Caco-2 (cell line): ENCODE measurements at regions not wholly inside any gene's neighbourhood (a gene's known extent, or its start where the extent isn't known, plus 50 kb on each side); places are given as distances from the start of the nearest gene placed in this dataset.

Source experiments
- BruUV-seq: library from RNA; stranded (reverse); fragments of 400-500 nt; replicated peaks from 2 replicates; lab custom pipeline; 2021; lab: Mats Ljungman, UMichigan
- CTCF ChIA-PET: fragments of 300-600 bp; sonication (Branson Sonifier 250); formaldehyde crosslinking; loops from one replicate; lab custom pipeline; 2022; ENCODE audit warnings: antibody characterized with exemption; lab: Charles Lee
- POLR2A ChIA-PET: fragments of 300-600 bp; sonication (Branson Sonifier 250); formaldehyde crosslinking; loops from one replicate; lab custom pipeline; 2022; ENCODE audit warnings: antibody characterized with exemption; lab: Charles Lee
- DNase-seq, 2 experiments: peaks; one replicate each; pipeline versions ENCODE4 v3.0.0 to v3.0.0-alpha.2; 2020 to 2022
- H3K27me3 ChIP-seq: replicated peaks from 2 replicates; pipeline ENCODE4 v1.6.0; 2011; ENCODE audit warnings: low read length; ENCODE audit not compliant: control insufficient read depth, insufficient read depth
- H3K36me3 ChIP-seq: 2 replicates; pipeline ENCODE4 v1.5.1; 2011; ENCODE audit warnings: low read length; ENCODE audit not compliant: control insufficient read depth, insufficient read depth
- H3K4me1 ChIP-seq: fragments of 250-450 bp; sonication (Bioruptor Pico); 2 replicates; pipeline ENCODE4 v1.5.1; 2020; ENCODE audit warnings: mild to moderate bottlenecking
- H3K4me3 ChIP-seq: 2 replicates; pipeline ENCODE4 v1.5.1; 2011; ENCODE audit warnings: low read depth, mild to moderate bottlenecking, control low read depth, low read length
- H3K9me3 ChIP-seq: fragments of 250-450 bp; sonication (Bioruptor Pico); 2 replicates; pipeline ENCODE4 v1.5.1; 2020; ENCODE audit warnings: mild to moderate bottlenecking, moderate library complexity
- H3K27ac Mint-ChIP-seq: one replicate; pipeline ENCODE4 v1.8.0; 2022; ENCODE audit warnings: mixed read lengths; ENCODE audit not compliant: unreplicated experiment
- H3K27me3 Mint-ChIP-seq: one replicate; pipeline ENCODE4 v1.8.0; 2022; ENCODE audit warnings: mixed read lengths; ENCODE audit not compliant: insufficient read depth, unreplicated experiment
- H3K36me3 Mint-ChIP-seq: one replicate; pipeline ENCODE4 v1.8.0; 2022; ENCODE audit warnings: mild to moderate bottlenecking, mixed read lengths; ENCODE audit not compliant: insufficient read depth, unreplicated experiment
- H3K4me1 Mint-ChIP-seq: one replicate; pipeline ENCODE4 v1.8.0; 2022; ENCODE audit warnings: low read depth, mixed read lengths; ENCODE audit not compliant: unreplicated experiment
- H3K4me3 Mint-ChIP-seq: one replicate; pipeline ENCODE4 v1.8.0; 2022; ENCODE audit warnings: mild to moderate bottlenecking, moderate library complexity, mixed read lengths; ENCODE audit not compliant: unreplicated experiment
- H3K9me3 Mint-ChIP-seq: one replicate; pipeline ENCODE4 v1.8.0; 2022; ENCODE audit warnings: mixed read lengths; ENCODE audit not compliant: unreplicated experiment
- CTCF ChIP-seq, 2 experiments: fragments of 200-600 bp in 1 of 2; IDR thresholded peaks; 1 replicate in 1 of 2; 2 replicates in 1 of 2; pipeline versions ENCODE4 v1.5.1 to v1.8.0; 2011 to 2022; ENCODE audit warnings: antibody characterized with exemption in 1 of 2, control low read depth in 1 of 2, inconsistent platforms in 1 of 2, low read depth in 1 of 2, low read length in 1 of 2, mild to moderate bottlenecking in 1 of 2, moderate library complexity in 1 of 2; ENCODE audit not compliant: insufficient read depth in 1 of 2, severe bottlenecking in 1 of 2, unreplicated experiment in 1 of 2
- intact Hi-C: fragments of 100-400 bp; cut with micrococcal nuclease; formaldehyde crosslinking; loops from one replicate; pipeline ENCODE4 v1.10.0; 2022; ENCODE audit not compliant: unreplicated experiment

DNA sequence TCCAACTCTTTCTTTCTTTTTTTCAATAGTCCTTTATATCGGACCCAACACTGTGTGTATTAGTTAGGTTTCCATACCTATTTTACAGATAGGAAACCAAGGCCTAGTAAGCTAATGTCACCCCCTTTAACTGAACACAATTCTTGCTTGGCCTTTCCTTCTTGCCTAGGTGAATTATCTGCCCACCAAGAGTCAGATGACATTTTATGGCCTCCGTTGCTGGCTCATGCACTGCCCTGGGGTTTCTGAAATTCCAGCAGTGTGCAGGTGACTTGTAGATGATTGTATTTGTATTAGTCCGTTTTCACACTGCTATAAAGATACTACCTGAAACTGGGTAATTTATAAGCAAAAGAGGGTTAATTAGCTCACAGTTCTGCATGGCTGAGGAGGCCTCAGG is 293.8 kb downstream of the GAS1 start:
- no peaks in the 10 kb centered on the region for H3K4me1 ChIP-seq
- no peaks in the 10 kb centered on the region for H3K9me3 Mint-ChIP-seq
- no peak overlapping the region for H3K4me3 Mint-ChIP-seq
- peaks cover 3% of the 10 kb centered on the region for H3K27me3 Mint-ChIP-seq
- no TSS peak for BruUV-seq
- no peak overlapping the region for H3K4me3 ChIP-seq
- no peaks in the 10 kb centered on the region for H3K9me3 ChIP-seq
- POLR2A ChIA-PET: no interaction called here
- no peak for TF ChIP-seq CTCF (IDR thresholded peaks at IDR 0.05; ENCODE audit: insufficient read depth in 1 of 2, low read depth in 1 of 2, low read length in 1 of 2, severe bottlenecking in 1 of 2, unreplicated experiment in 1 of 2)
- no peaks in the 10 kb centered on the region for H3K36me3 ChIP-seq
- H3K27me3 ChIP-seq: no peaks in the 10 kb centered on the region
- no peaks in the 10 kb centered on the region for H3K4me1 Mint-ChIP-seq
- CTCF ChIA-PET: no interaction called here
- intact Hi-C loops: no loop called here
- H3K36me3 Mint-ChIP-seq: no peaks in the 10 kb centered on the region
- DNase-seq: no peak
- no peak overlapping the region for H3K27ac Mint-ChIP-seq

GRCh38 chr9:86652736-86653135 is 294.6 kb downstream of the GAS1 start:
- no peak overlapping the region for H3K4me3 ChIP-seq
- POLR2A ChIA-PET: no interaction called here
- no peak overlapping the region for H3K27ac Mint-ChIP-seq
- CTCF ChIA-PET: no interaction called here
- H3K4me1 ChIP-seq: no peaks in the 10 kb centered on the region
- no peaks in the 10 kb centered on the region for H3K4me1 Mint-ChIP-seq
- no peaks in the 10 kb centered on the region for H3K27me3 ChIP-seq
- H3K36me3 Mint-ChIP-seq: no peaks in the 10 kb centered on the region
- no peaks in the 10 kb centered on the region for H3K36me3 ChIP-seq
- H3K27me3 Mint-ChIP-seq: peaks cover 3% of the 10 kb centered on the region
- H3K9me3 Mint-ChIP-seq: no peaks in the 10 kb centered on the region
- intact Hi-C loops: no loop called here
- no peak for TF ChIP-seq CTCF (IDR thresholded peaks at IDR 0.05; ENCODE audit: insufficient read depth in 1 of 2, low read depth in 1 of 2, low read length in 1 of 2, severe bottlenecking in 1 of 2, unreplicated experiment in 1 of 2)
- no peak for DNase-seq
- H3K4me3 Mint-ChIP-seq: no peak overlapping the region
- H3K9me3 ChIP-seq: no peaks in the 10 kb centered on the region
- no TSS peak for BruUV-seq

GRCh38 chr9:86649913-86650312 is 295.7 kb upstream of the TUT7 start:
- TF ChIP-seq CTCF (IDR thresholded peaks at IDR 0.05; ENCODE audit: insufficient read depth in 1 of 2, low read depth in 1 of 2, low read length in 1 of 2, severe bottlenecking in 1 of 2, unreplicated experiment in 1 of 2): no peak
- DNase-seq: no peak
- Histone ChIP-seq H3K9me3 (no peaks in the 10 kb centered on the region), H3K27me3 (no peaks in the 10 kb centered on the region), H3K4me1 (no peaks in the 10 kb centered on the region), H3K36me3 (no peaks in the 10 kb centered on the region), H3K4me3 (no peak overlapping the region)
- POLR2A ChIA-PET: no interaction called here
- no peak overlapping the region for H3K4me3 Mint-ChIP-seq
- no peaks in the 10 kb centered on the region for H3K9me3 Mint-ChIP-seq
- peaks cover 3% of the 10 kb centered on the region for H3K27me3 Mint-ChIP-seq
- no peaks in the 10 kb centered on the region for H3K36me3 Mint-ChIP-seq
- H3K27ac Mint-ChIP-seq: no peak overlapping the region
- intact Hi-C loops: no loop called here
- no peaks in the 10 kb centered on the region for H3K4me1 Mint-ChIP-seq
- BruUV-seq: no TSS peak
- CTCF ChIA-PET: no interaction called here
